HCT116 (cell line): ENCODE measurements at regions not wholly inside any gene's neighbourhood (a gene's known extent, or its start where the extent isn't known, plus 50 kb on each side); places are given as distances from the start of the nearest gene placed in this dataset.

Experiments
- ATAC-seq: fragments of 200-7000 bp; cut with Tn5 transposase; 2 replicates; pipeline ENCODE4 v1.9.1; 2020; ENCODE audit warnings: mild to moderate bottlenecking, moderate library complexity
- BruUV-seq: library from RNA; stranded (reverse); fragments of 400-500 nt; replicated peaks from 2 replicates; lab custom pipeline; 2021; lab: Mats Ljungman, UMichigan
- CTCF ChIA-PET: fragments of 300-600 bp; sonication (Branson Sonifier 250); formaldehyde crosslinking; loops from one replicate; lab custom pipeline; 2021; ENCODE audit warnings: antibody characterized with exemption; lab: Charles Lee
- POLR2A ChIA-PET: fragments of 300-600, 350-600 bp; sonication (Branson Sonifier 250); formaldehyde crosslinking; loops from one replicate; lab custom pipeline; 2021; ENCODE audit warnings: antibody characterized with exemption; lab: Charles Lee
- RAD21 ChIA-PET, 2 experiments: fragments of 300-600 bp; sonication (Branson Sonifier 250); formaldehyde crosslinking; loops; one replicate each; lab custom pipeline; 2023; ENCODE audit warnings: low total read pairs in 2 of 2; ENCODE audit not compliant: uncharacterized antibody in 2 of 2, unreplicated experiment in 2 of 2, low non-redundant PET in 1 of 2; lab: Charles Lee
- DNase-seq: peaks from one replicate; pipeline ENCODE4 v3.0.0-alpha.2; 2010; ENCODE audit warnings: low read depth, low spot score
- H2AFZ ChIP-seq: fragments of 200-600 bp; shearing (Covaris generic), sonication (generic); 2 replicates; pipeline ENCODE4 v1.6.1; 2017; ENCODE audit warnings: low read depth, mixed run types, mixed read lengths, antibody characterized with exemption, low read length; ENCODE audit not compliant: poor library complexity, severe bottlenecking
- H3K27ac ChIP-seq: 2 replicates; pipeline ENCODE4 v1.5.1; 2012; ENCODE audit warnings: low read depth, low read length
- H3K27me3 ChIP-seq: fragments of 200-600 bp; sonication (generic); 2 replicates; pipeline ENCODE4 v1.6.1; 2016; ENCODE audit warnings: mixed run types, low read length, mixed read lengths; ENCODE audit not compliant: insufficient read depth
- H3K36me3 ChIP-seq, 2 experiments: fragments of 200-500 bp in 1 of 2; fragments of 200-600 bp in 1 of 2; sonication (Bioruptor generic) in 1 of 2; sonication (generic) in 1 of 2; 2 replicates each; pipeline versions ENCODE4 v1.5.1 to v1.6.1; 2014 to 2016; ENCODE audit warnings: low read length in 2 of 2, inconsistent platforms in 1 of 2, mixed read lengths in 1 of 2, mixed run types in 1 of 2; ENCODE audit not compliant: insufficient read depth in 2 of 2, control insufficient read depth in 1 of 2
- H3K4me1 ChIP-seq, 2 experiments: fragments of 200-600 bp in 1 of 2; sonication (generic) in 1 of 2; 2 replicates each; pipeline versions ENCODE4 v1.5.1 to v1.6.1; 2012 to 2017; ENCODE audit warnings: low read length in 2 of 2, inconsistent platforms in 1 of 2, mild to moderate bottlenecking in 1 of 2, mixed read lengths in 1 of 2, mixed run types in 1 of 2, moderate library complexity in 1 of 2; ENCODE audit not compliant: insufficient read depth in 2 of 2, control insufficient read depth in 1 of 2
- H3K4me2 ChIP-seq: fragments of 200-600 bp; sonication (generic); 2 replicates; pipeline ENCODE4 v1.6.1; 2017; ENCODE audit warnings: mixed run types, low read length, mixed read lengths
- H3K4me3 ChIP-seq, 2 experiments: fragments of 200-600 bp in 1 of 2; sonication (generic) in 1 of 2; replicated peaks in 1 of 2; 2 replicates each; pipeline ENCODE4 v1.5.1; 2011 to 2016; ENCODE audit warnings: low read length in 2 of 2, control low read depth in 1 of 2, low read depth in 1 of 2, mild to moderate bottlenecking in 1 of 2, mixed read lengths in 1 of 2, mixed run types in 1 of 2
- H3K79me2 ChIP-seq: fragments of 200-600 bp; sonication (generic); 2 replicates; pipeline ENCODE4 v1.6.1; 2017; ENCODE audit warnings: mild to moderate bottlenecking, mixed run types, low read length, moderate library complexity, mixed read lengths; ENCODE audit not compliant: insufficient read depth
- H3K9ac ChIP-seq: fragments of 200-600 bp; sonication (generic); 2 replicates; pipeline ENCODE4 v1.6.1; 2016; ENCODE audit warnings: low read length, mixed read lengths
- H3K9me2 ChIP-seq: fragments of 200-600 bp; sonication (generic), shearing (Covaris generic); 2 replicates; pipeline ENCODE4 v1.6.1; 2017; ENCODE audit warnings: mixed run types, mild to moderate bottlenecking, moderate library complexity; ENCODE audit not compliant: insufficient read depth
- H3K9me3 ChIP-seq, 2 experiments: fragments of 200-500 bp in 1 of 2; fragments of 200-600 bp in 1 of 2; sonication (Bioruptor generic) in 1 of 2; sonication (generic) in 1 of 2; 2 replicates each; pipeline ENCODE4 v1.6.1; 2014 to 2017; ENCODE audit warnings: low read length in 2 of 2, mixed read lengths in 2 of 2, inconsistent platforms in 1 of 2, low read depth in 1 of 2, mild to moderate bottlenecking in 1 of 2, mixed run types in 1 of 2, moderate library complexity in 1 of 2; ENCODE audit not compliant: control insufficient read depth in 1 of 2, insufficient read depth in 1 of 2
- H4K20me1 ChIP-seq: fragments of 200-600 bp; sonication (generic), shearing (Covaris generic); 2 replicates; pipeline ENCODE4 v1.6.1; 2017; ENCODE audit warnings: mixed run types, mild to moderate bottlenecking, moderate library complexity; ENCODE audit not compliant: insufficient read depth
- ATF3 ChIP-seq: IDR thresholded peaks from 2 replicates; pipeline ENCODE4 v1.6.1; 2012
- CBX3 ChIP-seq: IDR thresholded peaks from 2 replicates; pipeline ENCODE4 v1.6.1; 2012; ENCODE audit warnings: low read depth
- EGR1 ChIP-seq: IDR thresholded peaks from 2 replicates; pipeline ENCODE4 v1.6.1; 2012; ENCODE audit warnings: low read depth
- EZH2 ChIP-seq: fragments of 200-600 bp; sonication (generic); IDR thresholded peaks from 2 replicates; pipeline ENCODE4 v1.6.1; 2017; ENCODE audit warnings: antibody characterized with exemption, mixed run types
- FOSL1 ChIP-seq: IDR thresholded peaks from 2 replicates; pipeline ENCODE4 v1.6.1; 2012; ENCODE audit warnings: low read depth
- MAX ChIP-seq: IDR thresholded peaks from 2 replicates; pipeline ENCODE4 v1.6.1; 2012
- POLR2A ChIP-seq: IDR thresholded peaks from 2 replicates; pipeline ENCODE4 v1.7.0; 2011; ENCODE audit warnings: borderline replicate concordance; ENCODE audit not compliant: insufficient read depth, insufficient read length; ENCODE audit errors: extremely low read depth
- POLR2AphosphoS5 ChIP-seq: IDR thresholded peaks from 2 replicates; pipeline ENCODE4 v1.6.1; 2011; ENCODE audit warnings: mild to moderate bottlenecking, low read depth, low read length, moderate library complexity
- RAD21 ChIP-seq: IDR thresholded peaks from 2 replicates; pipeline ENCODE4 v1.6.1; 2012; ENCODE audit warnings: low read depth, mild to moderate bottlenecking
- SP1 ChIP-seq: IDR thresholded peaks from 2 replicates; pipeline ENCODE4 v1.6.1; 2012; ENCODE audit warnings: low read depth
- TCF7L2 ChIP-seq: IDR thresholded peaks from 2 replicates; pipeline ENCODE4 v1.7.0; 2011; ENCODE audit warnings: borderline replicate concordance, inconsistent platforms; ENCODE audit not compliant: insufficient read depth, insufficient read length; ENCODE audit errors: extremely low read depth
- ZBTB33 ChIP-seq: IDR thresholded peaks from 2 replicates; pipeline ENCODE4 v1.6.1; 2011; ENCODE audit warnings: mild to moderate bottlenecking, low read length, moderate library complexity; ENCODE audit not compliant: insufficient replicate concordance; ENCODE audit errors: extremely low read depth
- ZFX ChIP-seq: fragments of 450-650 bp; IDR thresholded peaks from 2 replicates; pipeline ENCODE4 v1.6.1; 2017
- intact Hi-C: fragments of 100-400 bp; cut with micrococcal nuclease; formaldehyde crosslinking; loops from 2 replicates; pipeline ENCODE4 v1.10.0; 2022

GRCh38 chr5:86039351-86039750 lies 578.4 kb upstream of the COX7C start:
- no peak overlapping the region for H3K4me3 ChIP-seq
- DNase-seq (no peak), ATAC-seq (no peak)
- POLR2A ChIA-PET = no interaction called here
- H3K4me1 ChIP-seq = peaks cover 5 to 8% of the 10 kb centered on the region in 2 experiments; a peak in 3 of 4 replicates
- intact Hi-C loops = no loop called here
- no peaks in the 10 kb centered on the region for H3K79me2 ChIP-seq
- no peaks in the 10 kb centered on the region for H3K9me3 ChIP-seq
- H3K27me3 ChIP-seq = no peaks in the 10 kb centered on the region
- TF ChIP-seq FOSL1 = no peak
- no peak for TF ChIP-seq EZH2
- no peak for TF ChIP-seq POLR2A
- no peak for TF ChIP-seq ZFX
- no peak for TF ChIP-seq EGR1
- no peak for TF ChIP-seq MAX
- no peak for TF ChIP-seq POLR2AphosphoS5
- no peak for TF ChIP-seq CBX3
- no peak for TF ChIP-seq RAD21
- no peak for TF ChIP-seq ATF3
- no peak overlapping the region for H3K27ac ChIP-seq
- RAD21 ChIA-PET = no interaction called here
- peak overlapping the region; percentile 46 for H2AFZ ChIP-seq
- no TSS peak for BruUV-seq
- H3K36me3 ChIP-seq = no peaks in the 10 kb centered on the region
- no peaks in the 10 kb centered on the region for H4K20me1 ChIP-seq
- CTCF ChIA-PET = no interaction called here
- no peaks in the 10 kb centered on the region for H3K9me2 ChIP-seq
- H3K4me2 ChIP-seq = peak overlapping the region; percentile 60
- H3K9ac ChIP-seq = no peak overlapping the region

GRCh38 chr5:86070719-86071118 lies 547.0 kb upstream of the COX7C start:
- CTCF ChIA-PET = no interaction called here
- Histone ChIP-seq H3K9ac (no peak overlapping the region), H3K4me1 (no peaks in the 10 kb centered on the region), H3K9me3 (no peaks in the 10 kb centered on the region), H4K20me1 (no peaks in the 10 kb centered on the region), H3K27me3 (no peaks in the 10 kb centered on the region), H3K4me2 (no peak overlapping the region), H3K79me2 (no peaks in the 10 kb centered on the region)
- POLR2A ChIA-PET = no interaction called here
- intact Hi-C loops = no loop called here
- RAD21 ChIA-PET = no interaction called here
- BruUV-seq = no TSS peak
- TF ChIP-seq ZBTB33 (no peak), POLR2A (no peak), ZFX (no peak), CBX3 (no peak), TCF7L2 (no peak), SP1 (no peak)
- TF ChIP-seq, all 23 proteins: peak for 0
- DNase-seq (no peak), ATAC-seq (no peak)
- Histone ChIP-seq H3K9me2 (no peaks in the 10 kb centered on the region), H3K27ac (no peak overlapping the region), H3K36me3 (no peaks in the 10 kb centered on the region), H3K4me3 (no peak overlapping the region), H2AFZ (no peak overlapping the region)
